Lower leg skin (tissue), 3 donors: ENCODE measurements at regions not wholly inside any gene's neighbourhood (a gene's known extent, or its start where the extent isn't known, plus 50 kb on each side); places are given as distances from the start of the nearest gene placed in this dataset.

Source experiments
- CTCF ChIP-seq, 3 donors: fragments of 450-650 bp; IDR thresholded peaks; one replicate each; pipeline ENCODE4 v1.5.1; 2016; ENCODE audit warnings: antibody characterized with exemption in 3 of 3, mild to moderate bottlenecking in 3 of 3, moderate library complexity in 2 of 3
- POLR2A ChIP-seq, 2 donors: fragments of 450-650 bp; IDR thresholded peaks; one replicate each; pipeline ENCODE4 v1.6.1; 2016 to 2017; ENCODE audit warnings: antibody characterized with exemption in 2 of 2, mild to moderate bottlenecking in 1 of 2, moderate library complexity in 1 of 2

GRCh38 chr1:83495560-83495959, 503.4 kb downstream of the TTLL7 start:
- TF ChIP-seq POLR2A (IDR thresholded peaks at IDR 0.05) (no peak), CTCF (IDR thresholded peaks at IDR 0.05) (no peak)
